Brain pericyte (primary cell): ENCODE measurements at regions not wholly inside any gene's neighbourhood (a gene's known extent, or its start where the extent isn't known, plus 50 kb on each side); places are given as distances from the start of the nearest gene placed in this dataset.

Experiments used
- DNase-seq: peaks from one replicate; pipeline ENCODE4 v3.0.0-alpha.2; 2012; ENCODE audit warnings: low read depth, low spot score

- DNase-seq = no peak
Observed at GRCh38 chr3:104452697-104453096, 914.0 kb upstream of the ALCAM start.

DNA sequence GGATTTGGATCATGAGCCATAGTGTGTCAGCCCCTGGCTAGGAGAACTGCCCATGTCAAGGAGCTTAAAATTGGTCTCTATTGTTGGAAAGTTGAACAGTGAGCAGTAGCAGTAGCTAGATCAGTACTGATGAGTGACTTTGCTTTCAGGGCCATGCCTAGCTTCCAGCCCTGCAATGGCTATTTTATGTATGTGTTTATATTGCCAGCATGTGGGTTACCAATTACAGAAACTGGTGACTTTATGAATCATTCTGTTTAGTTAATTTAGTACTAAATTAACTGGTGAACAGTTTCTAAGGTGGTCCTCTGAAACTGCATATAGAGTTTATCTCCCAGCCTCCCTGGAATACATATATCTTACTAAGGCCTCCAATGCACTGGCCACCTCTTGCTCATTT is 908.1 kb upstream of the ALCAM start:
- no peak for DNase-seq

- DNase-seq = peak; percentile 44
Observed at GRCh38 chr3:104460477-104461406, 906.0 kb upstream of the ALCAM start.

DNA sequence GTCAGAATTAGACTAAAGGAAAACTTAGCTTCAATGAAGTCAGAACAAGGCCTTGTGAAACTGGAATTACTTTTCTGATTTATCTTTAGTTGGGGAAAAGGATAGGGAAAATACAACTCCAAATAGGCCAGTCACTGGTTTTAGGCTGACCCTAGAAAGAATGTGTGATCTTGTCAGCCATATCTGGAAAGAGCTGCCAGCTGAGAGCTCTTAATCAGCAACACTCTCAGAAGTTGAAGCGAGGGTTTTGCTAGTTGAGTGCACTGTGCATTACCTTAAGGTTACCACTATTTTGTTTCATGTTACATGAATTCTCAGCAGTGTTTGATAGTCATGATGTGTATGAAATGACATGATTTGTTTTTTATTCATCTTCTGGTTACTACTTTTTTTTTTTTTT is 905.3 kb upstream of the ALCAM start:
- DNase-seq = no peak

DNA sequence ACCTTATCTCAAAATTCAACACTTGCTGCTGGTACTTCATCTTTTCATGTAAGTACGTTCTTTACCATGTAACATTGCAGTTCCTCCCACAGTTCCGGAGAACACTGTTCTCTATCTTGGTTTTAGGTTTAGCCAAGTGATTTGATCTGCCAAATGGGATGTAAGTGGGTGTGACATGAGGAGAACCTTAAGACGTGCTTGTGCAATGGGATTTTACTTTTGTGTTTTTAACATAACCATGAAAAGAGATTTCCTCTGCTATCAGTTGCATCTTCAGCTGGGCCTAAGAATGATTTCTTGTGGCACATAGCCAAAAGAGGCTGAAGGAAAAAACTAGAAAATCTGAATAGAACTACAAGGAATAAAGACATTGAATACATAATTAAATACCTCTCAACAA is 894.5 kb upstream of the ALCAM start:
- DNase-seq = no peak

- no peak for DNase-seq
Observed at GRCh38 chr3:104474011-104474410, 892.7 kb upstream of the ALCAM start.

GRCh38 chr3:104503022-104503421 is 863.7 kb upstream of the ALCAM start:
- DNase-seq = no peak

DNA sequence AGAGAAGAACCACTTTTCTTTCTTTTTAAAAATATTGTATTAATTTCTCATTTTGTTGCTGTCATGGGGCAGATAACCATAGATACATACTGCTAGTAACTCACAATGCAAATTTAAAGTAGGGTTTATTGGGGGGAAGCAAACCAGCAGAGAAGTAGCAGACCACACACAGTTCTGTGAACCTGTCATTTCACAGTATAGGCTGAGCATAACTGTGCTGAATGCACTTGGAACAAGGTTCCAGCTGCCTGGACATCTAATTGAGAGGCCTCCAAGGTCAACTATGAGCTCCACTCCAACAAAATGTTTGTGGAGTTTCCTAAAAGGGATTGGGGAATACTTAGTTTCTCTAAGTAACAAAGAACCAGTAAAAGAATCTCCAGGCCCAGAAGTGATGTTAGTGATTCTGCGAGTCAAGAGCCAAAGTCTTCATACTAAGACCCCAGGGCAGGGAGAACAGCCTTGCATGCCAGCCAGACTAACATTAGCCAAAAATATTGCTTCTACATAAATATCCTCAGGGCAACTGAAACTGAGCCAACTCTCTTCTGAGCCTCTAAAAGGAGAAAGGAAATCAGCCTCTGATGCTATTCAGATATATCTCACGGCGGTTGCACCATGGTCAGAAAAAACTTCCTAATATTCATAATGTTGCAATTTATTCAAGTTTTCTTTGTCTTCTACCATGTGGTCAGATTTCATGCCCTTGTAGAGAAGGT is 856.4 kb upstream of the ALCAM start:
- no peak for DNase-seq

- no peak for DNase-seq
Observed at GRCh38 chr3:104514371-104514770, 852.3 kb upstream of the ALCAM start.

DNA sequence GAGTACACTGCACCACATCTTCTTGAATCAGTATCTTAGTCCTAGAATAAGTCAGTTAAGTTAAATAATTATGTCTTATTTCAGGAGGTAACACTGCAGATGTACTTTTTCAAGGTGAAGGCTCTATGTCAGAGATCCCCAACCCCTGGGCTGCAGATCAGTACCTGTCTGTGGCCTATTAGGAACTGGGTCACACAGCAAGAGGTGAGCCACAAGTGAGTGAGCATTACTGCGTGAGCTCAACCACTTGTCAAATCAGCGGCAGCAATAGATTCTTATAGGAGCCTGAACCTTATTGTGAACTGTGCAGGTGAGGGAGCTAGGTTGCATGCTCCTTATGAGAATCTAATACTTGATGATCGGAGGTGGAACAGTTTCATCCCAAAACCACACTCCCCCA is 851.9 kb upstream of the ALCAM start:
- no peak for DNase-seq

GRCh38 chr3:104519068-104519467 is 847.6 kb upstream of the ALCAM start:
- DNase-seq = no peak

DNA sequence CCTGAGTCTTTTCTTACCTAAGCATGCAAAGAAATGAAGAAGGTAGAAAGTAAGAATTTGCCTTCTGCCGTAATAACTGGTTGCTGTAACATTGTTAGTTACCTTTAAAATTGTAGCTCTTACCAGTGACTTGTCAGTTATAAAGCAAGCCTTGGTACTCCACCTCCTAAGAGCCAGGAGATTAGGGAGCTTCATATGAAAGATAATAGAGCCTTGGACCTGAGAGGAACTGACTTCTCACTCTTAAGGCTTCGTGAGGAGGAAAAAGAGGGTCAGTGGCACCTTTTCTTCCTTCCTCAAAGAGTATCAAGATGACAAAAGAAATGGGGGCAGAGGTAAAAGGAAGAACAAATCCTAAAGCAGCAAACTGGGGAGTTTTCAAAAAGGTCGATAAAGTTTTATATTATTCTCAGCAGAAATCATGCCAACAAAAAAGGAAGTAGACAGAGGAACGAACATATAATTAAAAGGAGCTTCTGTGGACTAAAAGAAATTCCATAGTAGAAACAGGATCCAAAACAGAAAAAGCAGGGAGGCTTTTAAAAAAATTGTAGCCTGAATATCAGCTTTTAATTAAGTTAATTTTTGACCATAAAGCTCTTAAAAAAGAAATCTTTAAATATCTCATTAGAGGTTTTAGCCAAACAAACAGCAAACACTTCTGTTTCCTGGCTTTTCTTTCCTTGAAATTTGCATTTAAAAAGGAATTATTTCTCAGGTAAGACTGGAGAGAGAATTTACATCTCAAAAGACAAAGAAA is 847.1 kb upstream of the ALCAM start:
- DNase-seq = no peak

- no peak for DNase-seq
Observed at GRCh38 chr3:104520228-104520655, 846.5 kb upstream of the ALCAM start.

- DNase-seq = no peak
Observed at GRCh38 chr3:104521606-104522336, 844.9 kb upstream of the ALCAM start.

GRCh38 chr3:104523136-104523535 is 843.6 kb upstream of the ALCAM start:
- no peak for DNase-seq

DNA sequence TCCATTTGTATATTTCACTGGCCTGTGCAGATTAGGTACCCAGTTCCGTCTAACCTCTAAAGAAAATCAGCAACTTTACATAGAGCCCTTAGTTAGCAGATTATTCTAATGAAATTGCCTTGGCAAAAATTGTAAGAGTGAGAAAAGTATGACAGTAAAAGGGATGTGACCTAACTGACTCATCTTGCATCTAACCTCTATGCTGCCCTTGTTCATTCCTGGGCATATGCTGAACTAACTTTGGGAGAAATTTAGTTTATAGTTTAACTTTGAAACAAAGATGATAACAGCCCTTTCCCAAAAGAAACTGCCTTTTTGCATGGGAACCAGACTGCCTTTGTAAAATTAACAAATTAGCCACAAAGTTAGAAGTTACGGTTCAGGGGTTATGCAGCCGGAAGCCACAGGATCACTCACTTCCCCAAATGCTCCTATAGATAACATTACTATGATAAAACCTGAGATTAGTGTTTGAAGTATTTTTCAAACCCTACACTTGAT is 839.8 kb upstream of the ALCAM start:
- DNase-seq = no peak

- no peak for DNase-seq
Observed at GRCh38 chr3:104530934-104531333, 835.8 kb upstream of the ALCAM start.

GRCh38 chr3:104536715-104537114 is 830.0 kb upstream of the ALCAM start:
- DNase-seq = no peak

DNA sequence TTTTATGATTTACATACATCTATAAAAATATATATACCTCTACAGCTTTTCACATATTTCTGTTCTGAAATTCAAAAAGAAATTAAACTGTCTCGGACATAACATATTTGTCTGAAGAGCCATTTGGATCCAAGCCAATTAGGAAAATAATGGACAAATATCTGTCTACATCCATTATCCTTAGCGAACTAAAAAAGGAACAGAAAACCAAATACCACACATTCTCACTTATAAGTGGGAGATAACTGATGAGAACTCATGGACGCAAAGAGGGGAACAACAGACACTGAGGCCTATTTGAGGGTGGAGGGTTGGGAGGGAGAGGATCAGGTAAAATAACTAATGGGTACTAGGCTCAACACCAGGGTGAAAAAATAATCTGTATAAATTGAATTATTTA is 829.4 kb upstream of the ALCAM start:
- DNase-seq = no peak

- DNase-seq = no peak
Observed at GRCh38 chr3:104546301-104546700, 820.4 kb upstream of the ALCAM start.

DNA sequence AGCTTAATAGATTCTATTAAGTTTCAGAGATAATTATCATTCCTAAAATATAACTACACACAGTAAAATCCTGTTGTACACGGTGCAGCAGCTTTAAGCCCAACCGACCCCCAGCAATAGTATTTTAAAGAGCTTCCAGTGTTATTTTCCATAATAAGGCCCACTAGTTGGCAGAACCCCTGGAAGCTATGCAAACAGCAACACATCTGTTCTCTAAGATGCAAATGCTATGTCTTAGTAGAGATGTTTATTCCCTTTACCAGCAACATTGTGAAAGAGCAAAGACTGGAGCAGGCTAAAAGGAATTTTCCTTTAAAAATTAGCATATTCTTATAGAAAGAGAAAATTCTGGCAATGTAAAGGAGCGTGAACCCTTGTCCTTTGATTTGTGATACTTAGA is 819.7 kb upstream of the ALCAM start:
- DNase-seq = no peak
